RWPE2 (cell line): ENCODE measurements at regions not wholly inside any gene's neighbourhood (a gene's known extent, or its start where the extent isn't known, plus 50 kb on each side); places are given as distances from the start of the nearest gene placed in this dataset.

Experiments
- ATAC-seq: fragments of 200-7000 bp; cut with Tn5 transposase; 3 replicates; pipeline ENCODE4 v1.9.1; 2021; ENCODE audit warnings: low read depth
- DNase-seq: peaks from one replicate; pipeline ENCODE4 v3.0.0-alpha.2; 2020; ENCODE audit warnings: low spot score
- H3K27ac ChIP-seq: fragments of 450-650 bp; 2 replicates; pipeline ENCODE4 v1.5.1; 2017; ENCODE audit warnings: mild to moderate bottlenecking; ENCODE audit not compliant: poor library complexity, severe bottlenecking
- H3K27me3 ChIP-seq: fragments of 250-450 bp; sonication (Bioruptor Pico); 2 replicates; pipeline ENCODE4 v1.5.1; 2021; ENCODE audit warnings: mild to moderate bottlenecking, moderate library complexity; ENCODE audit not compliant: insufficient read depth, poor library complexity, severe bottlenecking
- H3K36me3 ChIP-seq: fragments of 250-450 bp; sonication (Bioruptor Pico); 2 replicates; pipeline ENCODE4 v1.5.1; 2020; ENCODE audit warnings: low read depth, mild to moderate bottlenecking, moderate library complexity
- H3K4me1 ChIP-seq: fragments of 250-450 bp; sonication (Bioruptor Pico); 2 replicates; pipeline ENCODE4 v1.5.1; 2021; ENCODE audit warnings: mild to moderate bottlenecking, moderate library complexity; ENCODE audit not compliant: insufficient read depth, poor library complexity, severe bottlenecking
- H3K4me3 ChIP-seq: fragments of 250-450 bp; sonication (Bioruptor Pico); 2 replicates; pipeline ENCODE4 v1.5.1; 2021; ENCODE audit warnings: mild to moderate bottlenecking, moderate library complexity; ENCODE audit not compliant: severe bottlenecking
- H3K9me3 ChIP-seq: fragments of 250-450 bp; sonication (Bioruptor Pico); 2 replicates; pipeline ENCODE4 v1.5.1; 2021; ENCODE audit warnings: mild to moderate bottlenecking, moderate library complexity; ENCODE audit not compliant: severe bottlenecking
- CTCF ChIP-seq: fragments of 450-650 bp; IDR thresholded peaks from one replicate; pipeline ENCODE4 v1.5.1; 2017; ENCODE audit warnings: mild to moderate bottlenecking, moderate library complexity; ENCODE audit not compliant: poor library complexity, severe bottlenecking

GRCh38 chr18:76647322-76647721 is 152.3 kb upstream of the ZNF516 start:
- ATAC-seq (no peak), DNase-seq (no peak)
- Histone ChIP-seq H3K27ac (no peak overlapping the region), H3K27me3 (peaks cover 3% of the 10 kb centered on the region), H3K4me1 (no peaks in the 10 kb centered on the region), H3K9me3 (no peaks in the 10 kb centered on the region), H3K4me3 (no peak overlapping the region), H3K36me3 (no peaks in the 10 kb centered on the region)
- no peak for TF ChIP-seq CTCF

- ATAC-seq = no peak
- Histone ChIP-seq H3K9me3 (no peaks in the 10 kb centered on the region), H3K4me1 (no peaks in the 10 kb centered on the region), H3K4me3 (no peak overlapping the region), H3K27ac (no peak overlapping the region), H3K27me3 (no peaks in the 10 kb centered on the region), H3K36me3 (no peaks in the 10 kb centered on the region)
- DNase-seq = no peak
- no peak for TF ChIP-seq CTCF
Measured at GRCh38 chr18:76644580-76644979, 149.5 kb upstream of the ZNF516 start.

- Histone ChIP-seq H3K4me1 (no peaks in the 10 kb centered on the region), H3K27ac (no peak overlapping the region), H3K36me3 (no peaks in the 10 kb centered on the region), H3K4me3 (no peak overlapping the region), H3K27me3 (no peaks in the 10 kb centered on the region), H3K9me3 (no peaks in the 10 kb centered on the region)
- TF ChIP-seq CTCF = no peak
- DNase-seq (no peak), ATAC-seq (no peak)
Measured at GRCh38 chr18:76643996-76644395, 149.0 kb upstream of the ZNF516 start.

GRCh38 chr18:76643199-76643598 is 148.2 kb upstream of the ZNF516 start:
- H3K27ac ChIP-seq = no peak overlapping the region
- ATAC-seq = no peak
- H3K9me3 ChIP-seq = no peaks in the 10 kb centered on the region
- H3K4me3 ChIP-seq = no peak overlapping the region
- no peaks in the 10 kb centered on the region for H3K36me3 ChIP-seq
- H3K4me1 ChIP-seq = no peaks in the 10 kb centered on the region
- DNase-seq = no peak
- H3K27me3 ChIP-seq = no peaks in the 10 kb centered on the region
- no peak for TF ChIP-seq CTCF

- Histone ChIP-seq H3K27me3 (no peaks in the 10 kb centered on the region), H3K4me1 (no peaks in the 10 kb centered on the region), H3K36me3 (no peaks in the 10 kb centered on the region), H3K27ac (no peak overlapping the region), H3K4me3 (no peak overlapping the region), H3K9me3 (no peaks in the 10 kb centered on the region)
- no peak for TF ChIP-seq CTCF
- no peak for ATAC-seq
- DNase-seq = no peak
Measured at GRCh38 chr18:76640438-76640837, 145.4 kb upstream of the ZNF516 start.
